ENCODE measurements at regions not wholly inside any gene's neighbourhood (a gene's known extent, or its start where the extent isn't known, plus 50 kb on each side); places are given as distances from the start of the nearest gene placed in this dataset.

GRCh38 chr6:87847135-87847829 is 145.2 kb upstream of the AKIRIN2 start:
- no peak for DNase-seq

- DNase-seq, result no peak
These were observed 144.4 kb upstream of the AKIRIN2 start for GRCh38 chr6:87846434-87846833.

- no peak for DNase-seq
These were observed 138.3 kb upstream of the AKIRIN2 start for GRCh38 chr6:87840324-87840723.

GRCh38 chr6:87837876-87838275 is 135.8 kb upstream of the AKIRIN2 start:
- DNase-seq, result no peak

GRCh38 chr6:87837444-87837843 is 135.4 kb upstream of the AKIRIN2 start:
- DNase-seq, result no peak

GRCh38 chr6:87832025-87832825 is 130.2 kb upstream of the AKIRIN2 start:
- peak; percentile 28 for DNase-seq

- DNase-seq, result no peak
These were observed 128.9 kb upstream of the AKIRIN2 start for GRCh38 chr6:87830907-87831306.

GRCh38 chr6:87829622-87830121 is 127.6 kb upstream of the AKIRIN2 start:
- no peak for DNase-seq

GRCh38 chr6:87828044-87828443 is 126.0 kb upstream of the AKIRIN2 start:
- no peak for DNase-seq

GRCh38 chr6:87827346-87827745 is 125.3 kb upstream of the AKIRIN2 start:
- no peak for DNase-seq

- no peak for DNase-seq
These were observed 124.4 kb upstream of the AKIRIN2 start for GRCh38 chr6:87826424-87826823.

GRCh38 chr6:87825821-87826221 is 123.8 kb upstream of the AKIRIN2 start:
- DNase-seq, result no peak

- DNase-seq, result no peak
These were observed 123.0 kb upstream of the AKIRIN2 start for GRCh38 chr6:87824958-87825491.

GRCh38 chr6:87822011-87822410 is 120.0 kb upstream of the AKIRIN2 start:
- DNase-seq, result no peak

- DNase-seq, result no peak
These were observed 118.4 kb upstream of the AKIRIN2 start for GRCh38 chr6:87820343-87820984.

GRCh38 chr6:87817183-87817582 is 115.2 kb upstream of the AKIRIN2 start:
- peak; percentile 30 for DNase-seq

GRCh38 chr6:87815449-87815848 is 113.4 kb upstream of the AKIRIN2 start:
- no peak for DNase-seq

- peak; percentile 45 for DNase-seq
These were observed 106.1 kb upstream of the AKIRIN2 start for GRCh38 chr6:87808005-87808757.

- no peak for DNase-seq
These were observed 105.4 kb upstream of the AKIRIN2 start for GRCh38 chr6:87807475-87807874.

GRCh38 chr6:87806635-87807034 is 104.6 kb upstream of the AKIRIN2 start:
- no peak for DNase-seq

- no peak for DNase-seq
These were observed 104.1 kb upstream of the AKIRIN2 start for GRCh38 chr6:87806099-87806498.

GRCh38 chr6:87803791-87804190 is 101.8 kb upstream of the AKIRIN2 start:
- no peak for DNase-seq

GRCh38 chr6:87799651-87800050 is 97.6 kb upstream of the AKIRIN2 start:
- no peak for DNase-seq
